ENCODE measurements at regions not wholly inside any gene's neighbourhood (a gene's known extent, or its start where the extent isn't known, plus 50 kb on each side); places are given as distances from the start of the nearest gene placed in this dataset.

DNA sequence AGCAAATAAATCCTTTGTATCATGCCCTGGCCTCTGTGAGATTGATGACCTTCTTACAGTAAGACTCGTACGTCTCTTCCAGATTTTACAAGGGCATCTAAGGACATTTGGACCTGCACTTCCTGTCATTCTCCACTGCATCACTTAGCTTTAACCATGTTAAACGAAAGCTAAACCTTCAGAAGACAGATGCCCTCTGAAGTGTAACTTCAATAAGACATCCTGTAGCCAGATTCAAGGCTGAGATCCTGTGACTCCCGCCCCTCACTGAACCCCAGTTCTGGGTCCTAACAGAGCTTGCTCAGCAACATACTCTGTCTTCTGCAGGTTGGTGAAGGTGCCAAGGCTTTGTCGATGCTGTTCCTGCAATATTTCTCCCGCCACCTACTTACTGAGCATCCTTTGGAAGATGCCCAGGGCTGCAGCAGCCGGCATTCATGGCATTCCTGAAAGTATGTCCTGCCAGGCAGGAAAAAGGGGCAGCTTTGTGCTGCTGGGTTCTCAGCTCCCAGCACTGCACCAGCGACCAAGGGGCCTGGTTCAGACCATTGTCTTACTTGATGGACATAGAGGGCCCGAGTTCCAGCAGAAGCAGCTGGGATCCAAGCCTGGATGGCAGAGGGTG lies 131.1 kb downstream of the AXIN2 start:
- no peak overlapping the region for H3K4me3 ChIP-seq (ENCODE audit: low read depth, low read length)
- TF ChIP-seq, protein P1, sequence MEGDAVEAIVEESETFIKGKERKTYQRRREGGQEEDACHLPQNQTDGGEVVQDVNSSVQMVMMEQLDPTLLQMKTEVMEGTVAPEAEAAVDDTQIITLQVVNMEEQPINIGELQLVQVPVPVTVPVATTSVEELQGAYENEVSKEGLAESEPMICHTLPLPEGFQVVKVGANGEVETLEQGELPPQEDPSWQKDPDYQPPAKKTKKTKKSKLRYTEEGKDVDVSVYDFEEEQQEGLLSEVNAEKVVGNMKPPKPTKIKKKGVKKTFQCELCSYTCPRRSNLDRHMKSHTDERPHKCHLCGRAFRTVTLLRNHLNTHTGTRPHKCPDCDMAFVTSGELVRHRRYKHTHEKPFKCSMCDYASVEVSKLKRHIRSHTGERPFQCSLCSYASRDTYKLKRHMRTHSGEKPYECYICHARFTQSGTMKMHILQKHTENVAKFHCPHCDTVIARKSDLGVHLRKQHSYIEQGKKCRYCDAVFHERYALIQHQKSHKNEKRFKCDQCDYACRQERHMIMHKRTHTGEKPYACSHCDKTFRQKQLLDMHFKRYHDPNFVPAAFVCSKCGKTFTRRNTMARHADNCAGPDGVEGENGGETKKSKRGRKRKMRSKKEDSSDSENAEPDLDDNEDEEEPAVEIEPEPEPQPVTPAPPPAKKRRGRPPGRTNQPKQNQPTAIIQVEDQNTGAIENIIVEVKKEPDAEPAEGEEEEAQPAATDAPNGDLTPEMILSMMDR (conservative IDR thresholded peaks at IDR 0.05; ENCODE audit: low read depth, low read length) = no peak
- DNase-seq (ENCODE audit: low read depth) = no peak

DNA sequence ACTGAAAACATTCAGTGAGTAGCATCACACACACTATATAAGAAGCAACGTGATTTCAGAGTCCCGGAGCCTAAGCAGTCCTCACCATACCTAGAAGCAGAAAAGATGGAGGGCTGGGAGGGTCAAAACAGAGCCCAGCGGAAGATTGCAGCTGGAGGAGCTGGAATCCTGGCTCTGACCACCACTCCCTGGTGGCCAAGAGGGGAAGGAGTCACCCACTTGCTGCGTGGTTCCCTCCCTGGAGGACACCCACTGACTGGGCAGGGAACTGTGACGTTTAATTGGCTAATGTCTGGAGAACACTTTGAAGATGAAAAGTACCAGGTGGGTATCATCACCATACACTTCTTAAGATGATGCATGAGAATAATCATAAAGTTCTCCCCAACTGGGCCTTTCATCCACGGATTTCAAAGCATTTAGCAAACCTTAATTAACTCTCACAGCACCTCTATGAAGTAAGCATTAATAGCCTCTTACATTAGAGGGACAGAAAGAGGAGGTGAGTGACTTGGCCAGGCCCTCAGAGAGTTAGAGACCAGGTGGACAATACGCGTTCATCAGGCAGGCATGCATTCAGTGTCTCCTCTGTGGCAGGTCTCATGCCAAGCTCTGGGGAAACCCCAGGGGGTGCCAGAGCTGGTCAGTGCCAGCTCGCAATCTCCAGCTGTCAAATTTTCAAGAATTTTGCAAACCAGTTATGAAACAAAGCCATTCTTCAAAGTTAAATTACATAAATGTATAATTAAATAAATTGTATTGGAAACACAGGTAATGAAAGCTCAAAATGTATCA lies 137.9 kb downstream of the AXIN2 start:
- H3K4me3 ChIP-seq (ENCODE audit: low read depth, low read length) = no peak overlapping the region
- TF ChIP-seq, protein P1 (conservative IDR thresholded peaks at IDR 0.05; ENCODE audit: low read depth, low read length) = no peak

DNA sequence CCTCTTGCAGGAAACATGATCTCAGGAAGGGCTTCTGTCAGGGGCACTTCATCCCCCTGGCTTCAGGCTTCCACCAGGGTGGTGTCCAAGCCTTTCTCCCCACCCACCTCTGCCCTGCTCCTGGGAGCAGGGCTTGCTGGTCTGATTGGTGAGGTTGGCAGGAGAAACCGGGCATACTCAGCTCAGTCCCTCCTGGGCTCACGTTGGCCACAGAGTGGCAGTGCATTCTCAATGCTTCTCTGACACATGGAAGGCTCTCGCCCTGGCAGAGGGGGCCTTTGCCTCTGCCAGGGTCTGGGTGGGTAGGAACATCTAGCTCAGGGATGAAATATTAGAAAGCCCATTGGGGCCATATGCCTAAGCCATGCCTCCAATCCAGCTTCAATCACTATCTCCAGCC lies 142.8 kb downstream of the AXIN2 start:
- TF ChIP-seq, protein P1 (conservative IDR thresholded peaks at IDR 0.05; ENCODE audit: low read depth, low read length) = peak; percentile 29
- no peak for DNase-seq (ENCODE audit: low read depth)

More for the DNA sequence above, 137.9 kb downstream of the AXIN2 start:
- DNase-seq (ENCODE audit: low read depth) = no peak

DNA sequence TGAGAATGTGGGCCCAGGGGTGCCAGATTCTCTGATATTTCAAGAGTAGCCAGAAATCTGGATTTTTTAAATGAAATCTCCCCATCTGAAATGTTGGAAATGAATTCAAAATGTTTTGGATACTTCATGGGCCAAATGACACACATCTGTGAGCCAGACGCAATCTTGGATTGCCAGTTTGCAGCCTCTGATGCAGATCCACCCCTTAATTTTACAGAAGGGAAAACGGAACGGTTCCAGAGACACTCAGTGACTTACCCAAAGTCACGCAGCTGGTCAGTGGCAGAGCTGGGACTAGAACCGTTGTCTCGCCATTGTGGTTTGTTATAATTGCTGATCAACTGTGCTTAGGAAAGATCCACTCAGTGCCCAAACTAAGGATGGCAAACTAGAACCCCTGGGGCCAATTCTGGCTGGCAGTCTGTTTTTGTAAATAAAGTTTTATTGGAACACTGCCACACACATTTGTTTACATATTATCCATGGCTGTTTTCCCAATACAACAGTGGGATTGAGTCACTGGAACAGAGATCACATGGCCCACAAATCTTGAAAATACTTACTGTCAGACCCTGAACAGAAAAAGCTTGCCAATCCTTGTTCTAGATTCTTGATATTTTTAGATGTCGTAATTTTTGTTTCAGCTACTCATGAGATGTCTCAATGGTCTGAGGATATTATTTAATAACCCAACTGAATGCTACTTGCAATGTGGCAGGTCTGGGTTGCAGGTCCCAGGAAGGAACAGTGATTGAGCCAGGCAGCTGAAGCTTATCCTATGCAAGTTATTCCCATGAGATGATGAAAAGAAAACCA lies 143.8 kb downstream of the AXIN2 start:
- no peak for DNase-seq (ENCODE audit: low read depth)
- H3K4me3 ChIP-seq (ENCODE audit: low read depth, low read length) = no peak overlapping the region
- TF ChIP-seq, protein P1 (conservative IDR thresholded peaks at IDR 0.05; ENCODE audit: low read depth, low read length) = no peak

More for the DNA sequence above, 142.8 kb downstream of the AXIN2 start:
- no peak overlapping the region for H3K4me3 ChIP-seq (ENCODE audit: low read depth, low read length)

DNA sequence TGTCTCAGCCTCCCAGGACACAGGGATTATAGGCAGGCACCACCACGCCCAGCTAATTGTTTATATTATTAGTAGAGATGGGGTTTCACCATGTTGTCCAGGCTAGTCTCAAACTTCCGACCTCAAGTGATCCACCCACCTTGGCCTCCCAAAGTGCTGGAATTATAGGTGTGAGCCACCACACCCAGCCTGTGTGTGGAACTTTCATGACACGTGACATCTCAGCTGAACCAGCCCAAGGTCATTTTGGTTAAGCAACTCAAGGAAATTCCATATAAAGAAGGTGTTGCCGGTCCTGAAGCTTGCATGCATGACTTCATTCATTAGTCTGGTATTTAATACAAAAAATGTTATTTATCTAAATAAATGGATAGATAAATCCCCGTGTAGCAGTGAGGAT lies 145.5 kb downstream of the AXIN2 start:
- TF ChIP-seq, protein P1 (conservative IDR thresholded peaks at IDR 0.05; ENCODE audit: low read depth, low read length) = no peak
- DNase-seq (ENCODE audit: low read depth) = no peak
- no peak overlapping the region for H3K4me3 ChIP-seq (ENCODE audit: low read depth, low read length)

DNA sequence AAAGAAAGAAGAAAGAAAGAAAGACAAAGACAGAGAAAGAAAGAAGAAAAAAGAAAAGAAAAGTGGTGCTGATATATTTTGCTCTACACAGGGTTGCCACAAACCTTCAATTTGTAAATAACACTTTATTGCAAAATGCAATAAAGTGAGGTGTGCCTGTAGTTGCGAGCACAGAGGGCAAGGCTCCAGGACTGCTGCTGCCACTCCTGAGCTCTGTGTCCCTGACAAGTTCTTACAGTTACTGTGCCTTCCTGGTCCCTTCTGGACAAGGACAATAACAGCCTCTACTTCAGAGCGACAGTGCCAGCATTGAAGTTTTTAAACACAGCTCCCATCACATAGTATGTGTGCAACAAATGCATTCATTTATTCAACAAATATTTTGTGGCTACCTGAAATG lies 148.1 kb downstream of the AXIN2 start:
- TF ChIP-seq, protein P1 (conservative IDR thresholded peaks at IDR 0.05; ENCODE audit: low read depth, low read length) = no peak
- DNase-seq (ENCODE audit: low read depth) = no peak

More for the DNA sequence above, 148.1 kb downstream of the AXIN2 start:
- H3K4me3 ChIP-seq (ENCODE audit: low read depth, low read length) = no peak overlapping the region

Data from epithelial cell of proximal tubule (primary cell).